ENCODE measurements at regions not wholly inside any gene's neighbourhood (a gene's known extent, or its start where the extent isn't known, plus 50 kb on each side); places are given as distances from the start of the nearest gene placed in this dataset.
A peak's percentile ranks its signal among the peaks of the same experiment; 100 is the strongest.

DNA sequence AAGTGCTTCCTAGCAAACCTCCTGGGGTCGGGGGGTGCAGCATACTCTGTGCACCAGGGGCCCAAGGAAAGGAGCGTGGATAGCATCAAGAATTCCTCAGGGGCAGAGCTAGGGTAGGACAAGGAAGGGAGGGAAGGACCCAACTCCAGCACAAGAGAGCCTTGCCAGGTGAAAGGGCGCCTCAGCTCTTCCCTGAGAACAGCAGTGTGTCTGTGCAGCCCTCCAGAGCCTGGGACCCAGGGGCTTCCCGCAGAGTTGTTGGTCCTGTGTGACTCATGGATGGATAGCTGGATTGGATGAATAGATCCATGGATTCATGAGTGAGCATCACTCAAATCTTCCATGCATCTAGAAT is 175.4 kb downstream of the SMAD2 start:
- in situ Hi-C loops (cut with HindIII; ENCODE audit: low pct_unique_long_range_greater_than_20kb, low sequenced_read_pairs) (no loop called here), intact Hi-C loops (cut with micrococcal nuclease; ENCODE audit: unreplicated experiment) (no loop called here)
- ATAC-seq (no peak), DNase-seq (ENCODE audit: low read depth, low spot score) (no peak)
- BruUV-seq (replicated peaks): no TSS peak
- no peaks in the 10 kb centered on the region for H3K4me1 ChIP-seq (ENCODE audit: control insufficient read depth, insufficient read depth, low read length)
- no peak overlapping the region for H3K4me3 ChIP-seq (ENCODE audit: low read depth in 2 of 2, low read length in 2 of 2)
- no peaks in the 10 kb centered on the region for H3K9me3 ChIP-seq (ENCODE audit: control insufficient read depth, insufficient read depth, low read depth, low read length)
- H3K27ac ChIP-seq (ENCODE audit: low read length): no peak overlapping the region
- TF ChIP-seq TCF7L2 (IDR thresholded peaks at IDR 0.05; ENCODE audit: low read depth, low read length) (no peak), SIN3A (IDR thresholded peaks at IDR 0.05; ENCODE audit: borderline replicate concordance, insufficient read depth, low read depth, low read length) (no peak), REST (IDR thresholded peaks at IDR 0.05; ENCODE audit: insufficient read depth in 1 of 2, low read depth in 2 of 2, low read length in 1 of 2) (no peak), POLR2AphosphoS5 (IDR thresholded peaks at IDR 0.05; ENCODE audit: low read depth, low read length) (no peak)
- TF ChIP-seq, protein P1, sequence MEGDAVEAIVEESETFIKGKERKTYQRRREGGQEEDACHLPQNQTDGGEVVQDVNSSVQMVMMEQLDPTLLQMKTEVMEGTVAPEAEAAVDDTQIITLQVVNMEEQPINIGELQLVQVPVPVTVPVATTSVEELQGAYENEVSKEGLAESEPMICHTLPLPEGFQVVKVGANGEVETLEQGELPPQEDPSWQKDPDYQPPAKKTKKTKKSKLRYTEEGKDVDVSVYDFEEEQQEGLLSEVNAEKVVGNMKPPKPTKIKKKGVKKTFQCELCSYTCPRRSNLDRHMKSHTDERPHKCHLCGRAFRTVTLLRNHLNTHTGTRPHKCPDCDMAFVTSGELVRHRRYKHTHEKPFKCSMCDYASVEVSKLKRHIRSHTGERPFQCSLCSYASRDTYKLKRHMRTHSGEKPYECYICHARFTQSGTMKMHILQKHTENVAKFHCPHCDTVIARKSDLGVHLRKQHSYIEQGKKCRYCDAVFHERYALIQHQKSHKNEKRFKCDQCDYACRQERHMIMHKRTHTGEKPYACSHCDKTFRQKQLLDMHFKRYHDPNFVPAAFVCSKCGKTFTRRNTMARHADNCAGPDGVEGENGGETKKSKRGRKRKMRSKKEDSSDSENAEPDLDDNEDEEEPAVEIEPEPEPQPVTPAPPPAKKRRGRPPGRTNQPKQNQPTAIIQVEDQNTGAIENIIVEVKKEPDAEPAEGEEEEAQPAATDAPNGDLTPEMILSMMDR (IDR thresholded peaks at IDR 0.05): no peak
- H3K36me3 ChIP-seq (ENCODE audit: control insufficient read depth, insufficient read depth, low read length): no peaks in the 10 kb centered on the region
- H3K27me3 ChIP-seq (ENCODE audit: control insufficient read depth, insufficient read depth, low read length): no peaks in the 10 kb centered on the region; the same call in 1 of the 2 replicates
- POLR2A ChIA-PET: no interaction called here
- CTCF ChIA-PET: interaction anchor here (0.7 kb wide), 1 partner anchor 213 kb away, joined by 3 read pairs; no protein-coding TSS in a partner anchor

DNA sequence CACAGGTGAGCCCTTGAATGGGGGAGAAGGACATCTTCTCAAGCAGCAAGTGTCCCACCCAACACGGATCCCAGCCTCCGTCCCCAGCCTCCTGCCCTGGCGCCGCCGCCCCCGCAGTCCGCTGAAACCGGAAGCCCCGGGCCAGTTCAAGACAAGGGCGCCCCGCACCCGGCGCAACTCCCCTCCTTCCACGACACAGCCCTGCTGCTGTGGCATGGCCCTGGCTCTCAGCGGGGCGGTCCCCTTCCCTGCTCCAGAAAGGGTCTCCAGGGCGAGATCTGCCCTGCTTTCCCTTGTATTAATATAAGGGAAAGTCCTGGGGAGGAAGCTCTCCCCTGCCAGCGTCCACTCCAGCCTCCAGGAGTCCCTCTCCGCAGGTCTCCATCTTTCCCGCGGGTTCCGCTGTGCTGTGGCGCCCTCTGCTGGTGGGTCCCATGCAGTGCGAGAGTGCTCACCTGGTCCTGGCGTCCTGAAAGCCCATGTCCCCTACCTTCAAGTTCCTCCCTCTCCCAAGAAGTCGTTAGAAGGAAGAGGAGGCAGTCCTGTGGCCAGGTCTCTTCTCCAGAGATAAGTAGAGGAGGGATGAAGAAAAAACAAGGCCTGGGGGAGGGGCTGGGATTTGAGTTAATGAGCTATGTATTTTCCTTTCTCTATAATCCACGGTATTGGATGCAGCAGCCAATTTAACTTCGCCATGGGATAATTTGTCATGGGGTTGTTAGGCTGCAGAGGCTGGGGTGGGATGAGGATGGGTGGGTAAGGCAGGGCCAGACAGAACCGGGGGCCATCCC is 176.0 kb downstream of the SMAD2 start:
- in situ Hi-C loops (cut with HindIII; ENCODE audit: low pct_unique_long_range_greater_than_20kb, low sequenced_read_pairs): no loop called here
- Histone ChIP-seq H3K9me3 (ENCODE audit: control insufficient read depth, insufficient read depth, low read depth, low read length) (no peaks in the 10 kb centered on the region), H3K36me3 (ENCODE audit: control insufficient read depth, insufficient read depth, low read length) (no peaks in the 10 kb centered on the region), H3K27ac (ENCODE audit: low read length) (no peak overlapping the region), H3K27me3 (ENCODE audit: control insufficient read depth, insufficient read depth, low read length) (no peaks in the 10 kb centered on the region; the same call in 1 of the 2 replicates), H3K4me1 (ENCODE audit: control insufficient read depth, insufficient read depth, low read length) (no peaks in the 10 kb centered on the region), H3K4me3 (ENCODE audit: low read depth in 2 of 2, low read length in 2 of 2) (no peak overlapping the region)
- ATAC-seq (peak; percentile 57; the same call in 1 of the 2 replicates), DNase-seq (ENCODE audit: low read depth, low spot score) (no peak)
- no TSS peak for BruUV-seq (replicated peaks)
- intact Hi-C loops (cut with micrococcal nuclease; ENCODE audit: unreplicated experiment): no loop called here
- ChIA-PET CTCF (interaction anchor here (0.5 to 0.7 kb wide), 2 partner anchors 214 to 493 kb away, joined by 3 to 4 read pairs; no protein-coding TSS in a partner anchor), POLR2A (no interaction called here)
- TF ChIP-seq REST (IDR thresholded peaks at IDR 0.05; ENCODE audit: insufficient read depth in 1 of 2, low read depth in 2 of 2, low read length in 1 of 2) (no peak), POLR2AphosphoS5 (IDR thresholded peaks at IDR 0.05; ENCODE audit: low read depth, low read length) (no peak)
- TF ChIP-seq, protein P1 (IDR thresholded peaks at IDR 0.05): peak; percentile 79

All from Panc1 (cell line).